GM12878 (cell line): ENCODE measurements at regions not wholly inside any gene's neighbourhood (a gene's known extent, or its start where the extent isn't known, plus 50 kb on each side); places are given as distances from the start of the nearest gene placed in this dataset.

ENCODE experiments used
- ATF2 ChIP-seq: IDR thresholded peaks from 2 replicates; pipeline ENCODE4 v1.6.1; 2012; ENCODE audit warnings: low read length, inconsistent platforms
- CEBPB ChIP-seq, 2 experiments: fragments of 150-350 bp in 1 of 2; IDR thresholded peaks; 2 replicates each; pipeline ENCODE4 v1.6.1; 2012 to 2014; ENCODE audit warnings: low read depth in 2 of 2, low read length in 2 of 2, borderline replicate concordance in 1 of 2, inconsistent platforms in 1 of 2
- CEBPZ ChIP-seq: fragments of 150-350 bp; IDR thresholded peaks from 2 replicates; pipeline ENCODE4 v1.6.1; 2016; ENCODE audit warnings: low read depth, low read length
- CREB1 ChIP-seq: IDR thresholded peaks from 2 replicates; pipeline ENCODE4 v1.6.1; 2012; ENCODE audit warnings: low read depth, mild to moderate bottlenecking, inconsistent platforms
- ELK1 ChIP-seq: IDR thresholded peaks from 2 replicates; pipeline ENCODE4 v1.6.1; 2012; ENCODE audit warnings: low read depth, low read length, improper control_type of control experiment
- JUND ChIP-seq: IDR thresholded peaks from 2 replicates; pipeline ENCODE4 v1.6.1; 2012; ENCODE audit warnings: low read depth, mild to moderate bottlenecking, low read length, improper control_type of control experiment, moderate library complexity
- PAX8 ChIP-seq: fragments of 450-650 bp; IDR thresholded peaks from 2 replicates; pipeline ENCODE4 v1.6.1; 2017; ENCODE audit warnings: mild to moderate bottlenecking, moderate library complexity
- RBBP5 ChIP-seq: fragments of 200-600 bp; sonication (generic); conservative IDR thresholded peaks from 2 replicates; pipeline ENCODE4 v1.6.1; 2016
- RFX5 ChIP-seq: IDR thresholded peaks from 2 replicates; pipeline ENCODE4 v1.6.1; 2011; ENCODE audit warnings: low read depth, low read length, improper control_type of control experiment
- TARDBP ChIP-seq: IDR thresholded peaks from 2 replicates; pipeline ENCODE4 v1.6.1; 2016; ENCODE audit warnings: borderline replicate concordance
- ZBED1 ChIP-seq: IDR thresholded peaks from 2 replicates; pipeline ENCODE4 v1.6.1; 2016; ENCODE audit warnings: borderline replicate concordance
- TF ChIP-seq, protein P1 (sequence below), 3 experiments: IDR thresholded peaks in 2 of 3; conservative IDR thresholded peaks in 1 of 3; 2 replicates each; pipeline ENCODE4 v1.5.1; 2011; ENCODE audit warnings: low read depth in 3 of 3, low read length in 3 of 3, mild to moderate bottlenecking in 3 of 3, control low read depth in 2 of 3, moderate library complexity in 2 of 3, inconsistent platforms in 1 of 3, mixed read lengths in 1 of 3; ENCODE audit not compliant: control insufficient read depth in 2 of 3, insufficient read depth in 1 of 3; ENCODE audit errors: extremely low read depth in 1 of 3
- TF ChIP-seq, protein P2 (sequence below): IDR thresholded peaks from 2 replicates; pipeline ENCODE4 v1.6.1; 2012; ENCODE audit warnings: mild to moderate bottlenecking, low read depth, low read length

- TF ChIP-seq TARDBP (no peak), PAX8 (no peak), RFX5 (no peak), CREB1 (no peak), ATF2 (no peak), JUND (no peak), ELK1 (no peak), CEBPB (IDR thresholded peaks at IDR 0.05; ENCODE audit: borderline replicate concordance in 1 of 2, low read depth in 2 of 2, low read length in 2 of 2) (no peak), ZBED1 (no peak), RBBP5 (no peak), CEBPZ (no peak)
- TF ChIP-seq, protein P1, sequence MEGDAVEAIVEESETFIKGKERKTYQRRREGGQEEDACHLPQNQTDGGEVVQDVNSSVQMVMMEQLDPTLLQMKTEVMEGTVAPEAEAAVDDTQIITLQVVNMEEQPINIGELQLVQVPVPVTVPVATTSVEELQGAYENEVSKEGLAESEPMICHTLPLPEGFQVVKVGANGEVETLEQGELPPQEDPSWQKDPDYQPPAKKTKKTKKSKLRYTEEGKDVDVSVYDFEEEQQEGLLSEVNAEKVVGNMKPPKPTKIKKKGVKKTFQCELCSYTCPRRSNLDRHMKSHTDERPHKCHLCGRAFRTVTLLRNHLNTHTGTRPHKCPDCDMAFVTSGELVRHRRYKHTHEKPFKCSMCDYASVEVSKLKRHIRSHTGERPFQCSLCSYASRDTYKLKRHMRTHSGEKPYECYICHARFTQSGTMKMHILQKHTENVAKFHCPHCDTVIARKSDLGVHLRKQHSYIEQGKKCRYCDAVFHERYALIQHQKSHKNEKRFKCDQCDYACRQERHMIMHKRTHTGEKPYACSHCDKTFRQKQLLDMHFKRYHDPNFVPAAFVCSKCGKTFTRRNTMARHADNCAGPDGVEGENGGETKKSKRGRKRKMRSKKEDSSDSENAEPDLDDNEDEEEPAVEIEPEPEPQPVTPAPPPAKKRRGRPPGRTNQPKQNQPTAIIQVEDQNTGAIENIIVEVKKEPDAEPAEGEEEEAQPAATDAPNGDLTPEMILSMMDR (IDR thresholded peaks at IDR 0.05 in 2 of 3, conservative IDR thresholded peaks at IDR 0.05 in 1 of 3; ENCODE audit: control insufficient read depth in 2 of 3, extremely low read depth in 1 of 3, insufficient read depth in 1 of 3, low read depth in 3 of 3, low read length in 3 of 3) = no peak
- TF ChIP-seq, protein P2, sequence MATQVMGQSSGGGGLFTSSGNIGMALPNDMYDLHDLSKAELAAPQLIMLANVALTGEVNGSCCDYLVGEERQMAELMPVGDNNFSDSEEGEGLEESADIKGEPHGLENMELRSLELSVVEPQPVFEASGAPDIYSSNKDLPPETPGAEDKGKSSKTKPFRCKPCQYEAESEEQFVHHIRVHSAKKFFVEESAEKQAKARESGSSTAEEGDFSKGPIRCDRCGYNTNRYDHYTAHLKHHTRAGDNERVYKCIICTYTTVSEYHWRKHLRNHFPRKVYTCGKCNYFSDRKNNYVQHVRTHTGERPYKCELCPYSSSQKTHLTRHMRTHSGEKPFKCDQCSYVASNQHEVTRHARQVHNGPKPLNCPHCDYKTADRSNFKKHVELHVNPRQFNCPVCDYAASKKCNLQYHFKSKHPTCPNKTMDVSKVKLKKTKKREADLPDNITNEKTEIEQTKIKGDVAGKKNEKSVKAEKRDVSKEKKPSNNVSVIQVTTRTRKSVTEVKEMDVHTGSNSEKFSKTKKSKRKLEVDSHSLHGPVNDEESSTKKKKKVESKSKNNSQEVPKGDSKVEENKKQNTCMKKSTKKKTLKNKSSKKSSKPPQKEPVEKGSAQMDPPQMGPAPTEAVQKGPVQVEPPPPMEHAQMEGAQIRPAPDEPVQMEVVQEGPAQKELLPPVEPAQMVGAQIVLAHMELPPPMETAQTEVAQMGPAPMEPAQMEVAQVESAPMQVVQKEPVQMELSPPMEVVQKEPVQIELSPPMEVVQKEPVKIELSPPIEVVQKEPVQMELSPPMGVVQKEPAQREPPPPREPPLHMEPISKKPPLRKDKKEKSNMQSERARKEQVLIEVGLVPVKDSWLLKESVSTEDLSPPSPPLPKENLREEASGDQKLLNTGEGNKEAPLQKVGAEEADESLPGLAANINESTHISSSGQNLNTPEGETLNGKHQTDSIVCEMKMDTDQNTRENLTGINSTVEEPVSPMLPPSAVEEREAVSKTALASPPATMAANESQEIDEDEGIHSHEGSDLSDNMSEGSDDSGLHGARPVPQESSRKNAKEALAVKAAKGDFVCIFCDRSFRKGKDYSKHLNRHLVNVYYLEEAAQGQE = no peak
These were observed 124.4 kb upstream of the KLHL29 start for GRCh38 chr2:23260621-23261020.
